ENCODE measurements at regions not wholly inside any gene's neighbourhood (a gene's known extent, or its start where the extent isn't known, plus 50 kb on each side); places are given as distances from the start of the nearest gene placed in this dataset.

DNA sequence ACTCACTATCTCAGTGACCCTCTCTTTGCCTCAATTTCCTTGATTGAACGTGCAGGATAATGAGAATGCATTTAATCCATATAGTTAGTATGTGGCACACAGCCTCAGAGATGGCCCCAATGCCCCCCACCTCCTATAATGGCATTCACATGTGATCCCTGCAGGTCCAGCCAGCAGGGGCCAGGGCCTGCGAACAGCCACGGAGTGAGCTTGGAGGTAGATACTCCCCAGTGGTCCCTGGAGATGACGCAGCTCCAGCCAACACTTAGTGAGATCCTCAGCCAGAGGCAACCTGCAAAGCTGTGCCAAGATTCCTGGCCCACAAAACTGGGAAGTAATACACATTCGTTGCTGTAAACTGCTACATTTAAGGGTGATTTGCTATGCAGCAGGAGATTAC, 184.9 kb upstream of the NSMCE3 start:
- H2BK5ac ChIP-seq (ENCODE audit: low read depth, low read length, poor library complexity, severe bottlenecking), result no peak overlapping the region
- H3K27ac ChIP-seq (ENCODE audit: insufficient read depth, low read length), result no peak overlapping the region
- no peak overlapping the region for H2BK15ac ChIP-seq (ENCODE audit: low read depth, low read length)
- no peak overlapping the region for H4K5ac ChIP-seq (ENCODE audit: low read depth, low read length)
- TF ChIP-seq, protein P1, sequence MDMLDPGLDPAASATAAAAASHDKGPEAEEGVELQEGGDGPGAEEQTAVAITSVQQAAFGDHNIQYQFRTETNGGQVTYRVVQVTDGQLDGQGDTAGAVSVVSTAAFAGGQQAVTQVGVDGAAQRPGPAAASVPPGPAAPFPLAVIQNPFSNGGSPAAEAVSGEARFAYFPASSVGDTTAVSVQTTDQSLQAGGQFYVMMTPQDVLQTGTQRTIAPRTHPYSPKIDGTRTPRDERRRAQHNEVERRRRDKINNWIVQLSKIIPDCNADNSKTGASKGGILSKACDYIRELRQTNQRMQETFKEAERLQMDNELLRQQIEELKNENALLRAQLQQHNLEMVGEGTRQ (IDR thresholded peaks at IDR 0.05; ENCODE audit: low read depth, low read length), result no peak
- TF ChIP-seq POLR2A (IDR thresholded peaks at IDR 0.05; ENCODE audit: low read depth, low read length) (no peak), RFX5 (IDR thresholded peaks at IDR 0.05; ENCODE audit: low read depth, low read length) (no peak), NFE2L2 (IDR thresholded peaks at IDR 0.05; ENCODE audit: low read depth, low read length) (no peak), BHLHE40 (IDR thresholded peaks at IDR 0.05; ENCODE audit: low read depth, low read length) (no peak), MXI1 (IDR thresholded peaks at IDR 0.05; ENCODE audit: borderline replicate concordance, low read depth, low read length) (no peak), MAFK (IDR thresholded peaks at IDR 0.05; ENCODE audit: low read depth, low read length) (no peak), SMC3 (IDR thresholded peaks at IDR 0.05; ENCODE audit: low read depth, low read length) (no peak), CHD1 (IDR thresholded peaks at IDR 0.05; ENCODE audit: low read depth, low read length) (no peak), CEBPB (IDR thresholded peaks at IDR 0.05; ENCODE audit: low read depth, low read length) (no peak), RAD21 (IDR thresholded peaks at IDR 0.05; ENCODE audit: low read length) (no peak), RCOR1 (IDR thresholded peaks at IDR 0.05; ENCODE audit: insufficient replicate concordance, low read length) (no peak)
- TF ChIP-seq, protein P2, sequence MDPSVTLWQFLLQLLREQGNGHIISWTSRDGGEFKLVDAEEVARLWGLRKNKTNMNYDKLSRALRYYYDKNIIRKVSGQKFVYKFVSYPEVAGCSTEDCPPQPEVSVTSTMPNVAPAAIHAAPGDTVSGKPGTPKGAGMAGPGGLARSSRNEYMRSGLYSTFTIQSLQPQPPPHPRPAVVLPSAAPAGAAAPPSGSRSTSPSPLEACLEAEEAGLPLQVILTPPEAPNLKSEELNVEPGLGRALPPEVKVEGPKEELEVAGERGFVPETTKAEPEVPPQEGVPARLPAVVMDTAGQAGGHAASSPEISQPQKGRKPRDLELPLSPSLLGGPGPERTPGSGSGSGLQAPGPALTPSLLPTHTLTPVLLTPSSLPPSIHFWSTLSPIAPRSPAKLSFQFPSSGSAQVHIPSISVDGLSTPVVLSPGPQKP (IDR thresholded peaks at IDR 0.05; ENCODE audit: borderline replicate concordance, low read depth, low read length), result no peak
- TF ChIP-seq, protein P3, sequence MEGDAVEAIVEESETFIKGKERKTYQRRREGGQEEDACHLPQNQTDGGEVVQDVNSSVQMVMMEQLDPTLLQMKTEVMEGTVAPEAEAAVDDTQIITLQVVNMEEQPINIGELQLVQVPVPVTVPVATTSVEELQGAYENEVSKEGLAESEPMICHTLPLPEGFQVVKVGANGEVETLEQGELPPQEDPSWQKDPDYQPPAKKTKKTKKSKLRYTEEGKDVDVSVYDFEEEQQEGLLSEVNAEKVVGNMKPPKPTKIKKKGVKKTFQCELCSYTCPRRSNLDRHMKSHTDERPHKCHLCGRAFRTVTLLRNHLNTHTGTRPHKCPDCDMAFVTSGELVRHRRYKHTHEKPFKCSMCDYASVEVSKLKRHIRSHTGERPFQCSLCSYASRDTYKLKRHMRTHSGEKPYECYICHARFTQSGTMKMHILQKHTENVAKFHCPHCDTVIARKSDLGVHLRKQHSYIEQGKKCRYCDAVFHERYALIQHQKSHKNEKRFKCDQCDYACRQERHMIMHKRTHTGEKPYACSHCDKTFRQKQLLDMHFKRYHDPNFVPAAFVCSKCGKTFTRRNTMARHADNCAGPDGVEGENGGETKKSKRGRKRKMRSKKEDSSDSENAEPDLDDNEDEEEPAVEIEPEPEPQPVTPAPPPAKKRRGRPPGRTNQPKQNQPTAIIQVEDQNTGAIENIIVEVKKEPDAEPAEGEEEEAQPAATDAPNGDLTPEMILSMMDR (conservative IDR thresholded peaks at IDR 0.05; ENCODE audit: low read depth, low read length), result no peak
- H2AFZ ChIP-seq (replicated peaks; ENCODE audit: low read length, poor library complexity), result no peak overlapping the region
- ChIA-PET CTCF (no interaction called here), POLR2A (ENCODE audit: unreplicated experiment) (no interaction called here)
- no peaks in the 10 kb centered on the region for H3K9me3 ChIP-seq (ENCODE audit: control insufficient read depth, insufficient read depth, low read length)
- no peaks in the 10 kb centered on the region for H3K27me3 ChIP-seq (ENCODE audit: control insufficient read depth, insufficient read depth, low read length)
- H3K4me3 ChIP-seq (ENCODE audit: insufficient read depth, low read depth, low read length), result no peak overlapping the region
- no CpG with 5 or more reads among the region's 5 CpGs for WGBS, 2 experiments (ENCODE audit: extremely low coverage in 2 of 2, insufficient read length in 1 of 2)
- H3K56ac ChIP-seq (ENCODE audit: extremely low read depth, insufficient read depth, low read length), result no peak overlapping the region
- ATAC-seq (ENCODE audit: low read depth) (no peak), DNase-seq (no peak)
- no peaks in the 10 kb centered on the region for H3K4me1 ChIP-seq (ENCODE audit: control insufficient read depth, insufficient read depth, low read length)
- H3K14ac ChIP-seq (replicated peaks; ENCODE audit: low read depth, low read length), result no peak overlapping the region
- no TSS peak for BruUV-seq (replicated peaks)
- dilution Hi-C loops (cut with HindIII; ENCODE audit: low sequenced_read_pairs, unreplicated experiment) (no loop called here), in situ Hi-C loops (cut with MboI; ENCODE audit: low sequenced_read_pairs) (no loop called here), intact Hi-C loops (cut with micrococcal nuclease) (no loop called here)
- no peaks in the 10 kb centered on the region for H3K36me3 ChIP-seq (ENCODE audit: control insufficient read depth, insufficient read depth, low read length)
- H3K4ac ChIP-seq (ENCODE audit: low read depth, low read length), result no peak overlapping the region
- H3K79me1 ChIP-seq (ENCODE audit: low read depth in 1 of 2, low read length in 2 of 2), result no peaks in the 10 kb centered on the region
- H3K18ac ChIP-seq (ENCODE audit: low read depth, low read length), result no peak overlapping the region
- H2BK20ac ChIP-seq (ENCODE audit: low read depth, low read length), result no peak overlapping the region
- H4K91ac ChIP-seq (ENCODE audit: insufficient read depth, low read depth, low read length), result no peak overlapping the region
- no peak overlapping the region for H2AK9ac ChIP-seq (replicated peaks; ENCODE audit: low read depth, low read length, poor library complexity)
- no peaks in the 10 kb centered on the region for H3K9me1 ChIP-seq (ENCODE audit: insufficient read depth, low read length)
- H2AK5ac ChIP-seq (ENCODE audit: low read depth, low read length), result no peak overlapping the region
- no peaks in the 10 kb centered on the region for H4K20me1 ChIP-seq (ENCODE audit: insufficient read depth, low read length)
- no peak overlapping the region for H3K4me2 ChIP-seq (ENCODE audit: low read depth, low read length)
- H4K8ac ChIP-seq (ENCODE audit: low read depth in 2 of 2, low read length in 2 of 2), result no peak overlapping the region
- H2BK120ac ChIP-seq (ENCODE audit: low read depth, low read length), result no peak overlapping the region
- no peak overlapping the region for H3K23ac ChIP-seq (ENCODE audit: low read depth, low read length)
- H3K9ac ChIP-seq (ENCODE audit: low read depth, low read length), result no peak overlapping the region
